ENCODE measurements at regions not wholly inside any gene's neighbourhood (a gene's known extent, or its start where the extent isn't known, plus 50 kb on each side); places are given as distances from the start of the nearest gene placed in this dataset.

- H3K79me1 ChIP-seq (ENCODE audit: low read depth in 1 of 2, low read length in 2 of 2): no peaks in the 10 kb centered on the region
- H3K36me3 ChIP-seq (ENCODE audit: control insufficient read depth, insufficient read depth, low read length): no peaks in the 10 kb centered on the region
- no peak overlapping the region for H3K4ac ChIP-seq (ENCODE audit: low read depth, low read length)
- H4K91ac ChIP-seq (ENCODE audit: insufficient read depth, low read depth, low read length): no peak overlapping the region; the same call in 1 of the 2 replicates
- H2BK5ac ChIP-seq (ENCODE audit: low read depth, low read length, poor library complexity, severe bottlenecking): no peak overlapping the region
- H4K8ac ChIP-seq (ENCODE audit: low read depth in 2 of 2, low read length in 2 of 2): no peak overlapping the region
- no peak overlapping the region for H3K23ac ChIP-seq (ENCODE audit: low read depth, low read length)
- H3K4me2 ChIP-seq (ENCODE audit: low read depth, low read length): no peak overlapping the region
- H2AFZ ChIP-seq (replicated peaks; ENCODE audit: low read length, poor library complexity): no peak overlapping the region
- dilution Hi-C loops (cut with HindIII; ENCODE audit: low sequenced_read_pairs, unreplicated experiment): no loop called here
- H3K56ac ChIP-seq (ENCODE audit: extremely low read depth, insufficient read depth, low read length): no peak overlapping the region
- H4K20me1 ChIP-seq (ENCODE audit: insufficient read depth, low read length): no peaks in the 10 kb centered on the region
- no peak overlapping the region for H2AK9ac ChIP-seq (replicated peaks; ENCODE audit: low read depth, low read length, poor library complexity)
- H3K18ac ChIP-seq (ENCODE audit: low read depth, low read length): no peak overlapping the region
- H2BK20ac ChIP-seq (ENCODE audit: low read depth, low read length): no peak overlapping the region
- no peak overlapping the region for H3K9ac ChIP-seq (ENCODE audit: low read depth, low read length)
- H2BK120ac ChIP-seq (ENCODE audit: low read depth, low read length): no peak overlapping the region
- H3K27me3 ChIP-seq (ENCODE audit: control insufficient read depth, insufficient read depth, low read length): peaks cover 18% of the 10 kb centered on the region
- no peaks in the 10 kb centered on the region for H3K9me3 ChIP-seq (ENCODE audit: control insufficient read depth, insufficient read depth, low read length)
- TF ChIP-seq POLR2A (IDR thresholded peaks at IDR 0.05; ENCODE audit: low read depth, low read length): no peak
- TF ChIP-seq ELK1 (IDR thresholded peaks at IDR 0.05; ENCODE audit: borderline replicate concordance, low read depth, low read length): no peak
- no peak for TF ChIP-seq FOS (IDR thresholded peaks at IDR 0.05; ENCODE audit: low read depth, low read length)
- no peak overlapping the region for H3K14ac ChIP-seq (replicated peaks; ENCODE audit: low read depth, low read length)
- H4K5ac ChIP-seq (ENCODE audit: low read depth, low read length): no peak overlapping the region
- H3K9me1 ChIP-seq (ENCODE audit: insufficient read depth, low read length): no peaks in the 10 kb centered on the region
- ChIA-PET CTCF (no interaction called here), POLR2A (ENCODE audit: unreplicated experiment) (no interaction called here)
- no peak overlapping the region for H3K4me3 ChIP-seq (ENCODE audit: insufficient read depth, low read depth, low read length)
- H2AK5ac ChIP-seq (ENCODE audit: low read depth, low read length): no peak overlapping the region
- no peak for DNase-seq
- no TSS peak for BruUV-seq (replicated peaks)
- intact Hi-C loops (cut with micrococcal nuclease): no loop called here
- in situ Hi-C loops (cut with MboI; ENCODE audit: low sequenced_read_pairs): no loop called here
- ATAC-seq (ENCODE audit: low read depth): no peak
- no peak overlapping the region for H2BK15ac ChIP-seq (ENCODE audit: low read depth, low read length)
- no CpG with 5 or more reads among the region's 8 CpGs for WGBS, 2 experiments (ENCODE audit: extremely low coverage in 2 of 2, insufficient read length in 1 of 2)
- H3K4me1 ChIP-seq (ENCODE audit: control insufficient read depth, insufficient read depth, low read length): no peaks in the 10 kb centered on the region
- no peak overlapping the region for H3K27ac ChIP-seq (ENCODE audit: insufficient read depth, low read length)
Observed at GRCh38 chr18:24561369-24561965, 101.0 kb downstream of the HRH4 start.
